Endothelial cell of umbilical vein (primary cell): ENCODE measurements at regions not wholly inside any gene's neighbourhood (a gene's known extent, or its start where the extent isn't known, plus 50 kb on each side); places are given as distances from the start of the nearest gene placed in this dataset.

Experiments used
- BruUV-seq: library from RNA; stranded (reverse); fragments of 400-500 nt; replicated peaks from 2 replicates; lab custom pipeline; 2021; lab: Mats Ljungman, UMichigan
- CTCF ChIA-PET: fragments of 300-600, 350-600 bp; sonication (Branson Sonifier 250); formaldehyde crosslinking; loops from one replicate; lab custom pipeline; 2021; ENCODE audit warnings: antibody characterized with exemption, inconsistent platforms; lab: Charles Lee
- POLR2A ChIA-PET: fragments of 300-600, 350-600 bp; sonication (Branson Sonifier 250); formaldehyde crosslinking; loops from one replicate; lab custom pipeline; 2021; ENCODE audit warnings: antibody characterized with exemption, inconsistent platforms; lab: Charles Lee
- DNase-seq: peaks from one replicate; pipeline ENCODE4 v3.0.0-alpha.2; 2011; ENCODE audit warnings: low read depth, low spot score
- FAIRE-seq: peaks from 2 replicates; lab custom pipeline; 2011; peaks lifted over from hg19 to GRCh38; lab: Jason Lieb, UNC
- H2AFZ ChIP-seq: 2 replicates; pipeline ENCODE4 v1.6.0; 2012; ENCODE audit warnings: low read depth, low read length, control low read depth, inconsistent platforms
- H3K27ac ChIP-seq: 2 replicates; pipeline ENCODE4 v1.5.1; 2011; ENCODE audit warnings: low read depth, mild to moderate bottlenecking, control low read depth, low read length, moderate library complexity; ENCODE audit not compliant: insufficient read depth
- H3K27me3 ChIP-seq, 2 experiments: 2 replicates each; pipeline versions ENCODE4 v1.6.0 to v1.6.1; 2011; ENCODE audit warnings: low read length in 2 of 2, mixed read lengths in 1 of 2; ENCODE audit not compliant: control insufficient read depth in 2 of 2, insufficient read depth in 2 of 2
- H3K36me3 ChIP-seq, 2 experiments: 2 replicates in 1 of 2; 3 replicates in 1 of 2; pipeline ENCODE4 v1.5.1; 2011; ENCODE audit warnings: low read length in 2 of 2, mild to moderate bottlenecking in 1 of 2, moderate library complexity in 1 of 2; ENCODE audit not compliant: control insufficient read depth in 2 of 2, insufficient read depth in 2 of 2; ENCODE audit errors: extremely low read depth in 1 of 2
- H3K4me1 ChIP-seq: 3 replicates; pipeline ENCODE4 v1.5.1; 2011; ENCODE audit warnings: mild to moderate bottlenecking, low read length; ENCODE audit not compliant: control insufficient read depth, insufficient read depth; ENCODE audit errors: extremely low read depth
- H3K4me2 ChIP-seq: 2 replicates; pipeline ENCODE4 v1.6.1; 2011; ENCODE audit warnings: low read length, control low read depth, mixed read lengths; ENCODE audit not compliant: insufficient read depth
- H3K4me3 ChIP-seq, 3 experiments: fragments of 200-600 bp in 1 of 3; sonication (generic), shearing (Covaris generic) in 1 of 3; replicated peaks in 1 of 3; 2 replicates each; pipeline ENCODE4 v1.5.1; 2011 to 2016; ENCODE audit warnings: control low read depth in 3 of 3, low read length in 3 of 3, mild to moderate bottlenecking in 2 of 3, inconsistent platforms in 1 of 3, low read depth in 1 of 3, moderate library complexity in 1 of 3; ENCODE audit not compliant: insufficient read depth in 1 of 3
- H3K79me2 ChIP-seq: 2 replicates; pipeline ENCODE4 v1.6.0; 2012; ENCODE audit warnings: low read length, inconsistent platforms; ENCODE audit not compliant: control insufficient read depth, insufficient read depth
- H3K9ac ChIP-seq: replicated peaks from 2 replicates; pipeline ENCODE3; 2011; ENCODE audit warnings: low read length, control low read depth; ENCODE audit not compliant: insufficient read depth; ENCODE audit errors: extremely low read depth
- H3K9me1 ChIP-seq: replicated peaks from 3 replicates; pipeline ENCODE4 v1.6.0; 2011; ENCODE audit warnings: mild to moderate bottlenecking, low read length; ENCODE audit not compliant: control insufficient read depth, insufficient read depth; ENCODE audit errors: extremely low read depth
- H3K9me3 ChIP-seq: replicated peaks from 2 replicates; pipeline ENCODE4 v1.5.1; 2012; ENCODE audit warnings: low read length, inconsistent platforms; ENCODE audit not compliant: control insufficient read depth, insufficient read depth
- H4K20me1 ChIP-seq: replicated peaks from 2 replicates; pipeline ENCODE3; 2011; ENCODE audit warnings: mild to moderate bottlenecking, low read length; ENCODE audit not compliant: control insufficient read depth, insufficient read depth; ENCODE audit errors: extremely low read depth
- CTCF ChIP-seq, 2 donors: IDR thresholded peaks; 1 replicate in 1 of 2; 2 replicates in 1 of 2; pipeline ENCODE4 v1.5.1; 2011; ENCODE audit warnings: low read length in 2 of 2, mild to moderate bottlenecking in 2 of 2, moderate library complexity in 2 of 2, control low read depth in 1 of 2, inconsistent platforms in 1 of 2, low read depth in 1 of 2; ENCODE audit not compliant: insufficient read depth in 1 of 2; ENCODE audit errors: extremely low read depth in 1 of 2
- EZH2 ChIP-seq: IDR thresholded peaks from 2 replicates; pipeline ENCODE4 v1.6.1; 2012; ENCODE audit warnings: borderline replicate concordance, low read depth, mild to moderate bottlenecking, moderate library complexity, low read length, inconsistent platforms; ENCODE audit not compliant: severe bottlenecking
- FOS ChIP-seq: IDR thresholded peaks from 2 replicates; pipeline ENCODE4 v1.6.1; 2011; ENCODE audit warnings: mild to moderate bottlenecking, low read length, moderate library complexity, borderline replicate concordance; ENCODE audit not compliant: insufficient read depth
- GATA2 ChIP-seq: IDR thresholded peaks from 2 replicates; pipeline ENCODE4 v1.7.0; 2011; ENCODE audit warnings: low read depth, mild to moderate bottlenecking, moderate library complexity, mixed read lengths, low read length; ENCODE audit not compliant: insufficient read length, insufficient read depth
- JUN ChIP-seq: IDR thresholded peaks from 2 replicates; pipeline ENCODE4 v1.6.1; 2011; ENCODE audit warnings: borderline replicate concordance, low read depth; ENCODE audit not compliant: insufficient read length, insufficient read depth
- MAX ChIP-seq: IDR thresholded peaks from 2 replicates; pipeline ENCODE4 v1.6.1; 2011; ENCODE audit not compliant: insufficient read depth, insufficient read length
- MYC ChIP-seq: IDR thresholded peaks from one replicate; pipeline ENCODE4 v1.6.1; 2011; ENCODE audit warnings: mild to moderate bottlenecking, low read depth, low read length
- POLR2A ChIP-seq: IDR thresholded peaks from 2 replicates; pipeline ENCODE4 v1.6.1; 2012; ENCODE audit warnings: low read depth, mild to moderate bottlenecking, control low read depth, low read length
- POLR2AphosphoS5 ChIP-seq: IDR thresholded peaks from 2 replicates; pipeline ENCODE4 v1.6.1; 2012; ENCODE audit warnings: low read depth, mild to moderate bottlenecking, control low read depth, low read length, moderate library complexity; ENCODE audit not compliant: insufficient read depth
- dilution Hi-C: fragments of 300-500 bp; cut with MboI; formaldehyde crosslinking; loops from one replicate; pipeline ENCODE4 v1.15.0; 2019; ENCODE audit warnings: low sequenced_read_pairs; ENCODE audit not compliant: extremely low pct_ligation_motif_present
- intact Hi-C: fragments of 100-400 bp; cut with micrococcal nuclease; formaldehyde crosslinking; loops from one replicate; pipeline ENCODE4 v1.10.0; 2022

GRCh38 chr2:207448006-207448405 lies 81.8 kb upstream of the CREB1 start:
- Histone ChIP-seq H2AFZ (no peak overlapping the region), H3K79me2 (no peaks in the 10 kb centered on the region), H4K20me1 (no peaks in the 10 kb centered on the region), H3K9ac (no peak overlapping the region), H3K9me1 (no peaks in the 10 kb centered on the region), H3K9me3 (no peaks in the 10 kb centered on the region), H3K36me3 (no peaks in the 10 kb centered on the region), H3K27me3 (no peaks in the 10 kb centered on the region), H3K4me2 (no peak overlapping the region), H3K4me1 (no peaks in the 10 kb centered on the region), H3K27ac (no peak overlapping the region), H3K4me3 (no peak overlapping the region)
- dilution Hi-C loops: no loop called here
- DNase-seq: no peak
- intact Hi-C loops: no loop called here
- FAIRE-seq: no peak
- CTCF ChIA-PET: no interaction called here
- TF ChIP-seq EZH2 (no peak), MAX (no peak), JUN (no peak), MYC (no peak), CTCF (IDR thresholded peaks at IDR 0.05; ENCODE audit: extremely low read depth in 1 of 2, insufficient read depth in 1 of 2, low read depth in 1 of 2, low read length in 2 of 2) (no peak), POLR2A (no peak), POLR2AphosphoS5 (no peak), FOS (no peak), GATA2 (no peak)
- no TSS peak for BruUV-seq
- POLR2A ChIA-PET: no interaction called here
